Calu3 (cell line): ENCODE measurements at regions not wholly inside any gene's neighbourhood (a gene's known extent, or its start where the extent isn't known, plus 50 kb on each side); places are given as distances from the start of the nearest gene placed in this dataset.

Experiments used
- BruUV-seq: library from RNA; stranded (reverse); fragments of 400-500 nt; replicated peaks from 2 replicates; lab custom pipeline; 2021; lab: Mats Ljungman, UMichigan
- CTCF ChIA-PET: fragments of 300-600 bp; sonication (Branson Sonifier 250); formaldehyde crosslinking; loops from one replicate; lab custom pipeline; 2022; ENCODE audit warnings: antibody characterized with exemption; lab: Charles Lee
- DNase-seq: peaks from one replicate; pipeline ENCODE4 v3.0.0; 2022
- H3K27ac Mint-ChIP-seq: one replicate; pipeline ENCODE4 v1.8.0; 2022; ENCODE audit warnings: mixed read lengths; ENCODE audit not compliant: unreplicated experiment
- H3K27me3 Mint-ChIP-seq: one replicate; pipeline ENCODE4 v1.8.0; 2022; ENCODE audit warnings: mixed read lengths; ENCODE audit not compliant: unreplicated experiment
- H3K36me3 Mint-ChIP-seq: one replicate; pipeline ENCODE4 v1.8.0; 2022; ENCODE audit warnings: mild to moderate bottlenecking, moderate library complexity, mixed read lengths; ENCODE audit not compliant: insufficient read depth, unreplicated experiment
- H3K4me1 Mint-ChIP-seq: one replicate; pipeline ENCODE4 v1.8.0; 2022; ENCODE audit warnings: mild to moderate bottlenecking, low read depth, mixed read lengths; ENCODE audit not compliant: unreplicated experiment
- H3K4me3 Mint-ChIP-seq: one replicate; pipeline ENCODE4 v1.8.0; 2022; ENCODE audit warnings: mild to moderate bottlenecking, low read depth, moderate library complexity, mixed read lengths; ENCODE audit not compliant: unreplicated experiment
- H3K9me3 Mint-ChIP-seq: one replicate; pipeline ENCODE4 v1.8.0; 2022; ENCODE audit warnings: low read depth, mixed read lengths; ENCODE audit not compliant: unreplicated experiment
- CTCF ChIP-seq: fragments of 200-600 bp; IDR thresholded peaks from one replicate; pipeline ENCODE4 v1.8.0; 2022; ENCODE audit warnings: antibody characterized with exemption; ENCODE audit not compliant: unreplicated experiment
- intact Hi-C: fragments of 100-400 bp; cut with micrococcal nuclease; formaldehyde crosslinking; loops from one replicate; pipeline ENCODE4 v1.10.0; 2022; ENCODE audit not compliant: unreplicated experiment

- no peak overlapping the region for H3K27ac Mint-ChIP-seq
- no peaks in the 10 kb centered on the region for H3K36me3 Mint-ChIP-seq
- BruUV-seq: no TSS peak
- no peaks in the 10 kb centered on the region for H3K27me3 Mint-ChIP-seq
- intact Hi-C loops: no loop called here
- H3K9me3 Mint-ChIP-seq: no peaks in the 10 kb centered on the region
- no peaks in the 10 kb centered on the region for H3K4me1 Mint-ChIP-seq
- no peak for TF ChIP-seq CTCF
- H3K4me3 Mint-ChIP-seq: no peak overlapping the region
- DNase-seq: no peak
- CTCF ChIA-PET: no interaction called here
Observed at GRCh38 chr13:89468081-89468480, 1796.9 kb downstream of the SLITRK5 start.

GRCh38 chr13:89470901-89471300 lies 1799.7 kb downstream of the SLITRK5 start:
- no peaks in the 10 kb centered on the region for H3K27me3 Mint-ChIP-seq
- intact Hi-C loops: no loop called here
- BruUV-seq: no TSS peak
- H3K27ac Mint-ChIP-seq: no peak overlapping the region
- H3K4me3 Mint-ChIP-seq: no peak overlapping the region
- H3K4me1 Mint-ChIP-seq: no peaks in the 10 kb centered on the region
- H3K9me3 Mint-ChIP-seq: no peaks in the 10 kb centered on the region
- no peak for TF ChIP-seq CTCF
- DNase-seq: no peak
- CTCF ChIA-PET: no interaction called here
- no peaks in the 10 kb centered on the region for H3K36me3 Mint-ChIP-seq

GRCh38 chr13:89474432-89474831 lies 1803.3 kb downstream of the SLITRK5 start:
- H3K36me3 Mint-ChIP-seq: no peaks in the 10 kb centered on the region
- no peaks in the 10 kb centered on the region for H3K27me3 Mint-ChIP-seq
- intact Hi-C loops: no loop called here
- H3K9me3 Mint-ChIP-seq: no peaks in the 10 kb centered on the region
- no peak overlapping the region for H3K4me3 Mint-ChIP-seq
- no peak for TF ChIP-seq CTCF
- H3K4me1 Mint-ChIP-seq: no peaks in the 10 kb centered on the region
- no peak overlapping the region for H3K27ac Mint-ChIP-seq
- CTCF ChIA-PET: no interaction called here
- no TSS peak for BruUV-seq
- DNase-seq: no peak

GRCh38 chr13:89486065-89486464 lies 1814.9 kb downstream of the SLITRK5 start:
- Mint-ChIP-seq H3K4me1 (no peaks in the 10 kb centered on the region), H3K36me3 (no peaks in the 10 kb centered on the region), H3K9me3 (no peaks in the 10 kb centered on the region), H3K27me3 (no peaks in the 10 kb centered on the region), H3K4me3 (no peak overlapping the region), H3K27ac (no peak overlapping the region)
- intact Hi-C loops: no loop called here
- no TSS peak for BruUV-seq
- no peak for TF ChIP-seq CTCF
- CTCF ChIA-PET: no interaction called here
- no peak for DNase-seq

- intact Hi-C loops: no loop called here
- CTCF ChIA-PET: no interaction called here
- H3K36me3 Mint-ChIP-seq: no peaks in the 10 kb centered on the region
- H3K27me3 Mint-ChIP-seq: no peaks in the 10 kb centered on the region
- H3K4me3 Mint-ChIP-seq: no peak overlapping the region
- no peak for DNase-seq
- H3K9me3 Mint-ChIP-seq: no peaks in the 10 kb centered on the region
- H3K27ac Mint-ChIP-seq: no peak overlapping the region
- H3K4me1 Mint-ChIP-seq: no peaks in the 10 kb centered on the region
- BruUV-seq: no TSS peak
- no peak for TF ChIP-seq CTCF
Observed at GRCh38 chr13:89486709-89487108, 1815.5 kb downstream of the SLITRK5 start.
